ENCODE measurements at regions not wholly inside any gene's neighbourhood (a gene's known extent, or its start where the extent isn't known, plus 50 kb on each side); places are given as distances from the start of the nearest gene placed in this dataset.

GRCh38 chr6:134738211-134738885 is 211.6 kb downstream of the ALDH8A1 start:
- no peak for DNase-seq

- no peak for DNase-seq
Observed at GRCh38 chr6:134735461-134735860, 214.4 kb downstream of the ALDH8A1 start.

GRCh38 chr6:134734312-134734869 is 215.5 kb downstream of the ALDH8A1 start:
- no peak for DNase-seq

- no peak for DNase-seq
Observed at GRCh38 chr6:134733801-134734200, 216.1 kb downstream of the ALDH8A1 start.

GRCh38 chr6:134732763-134733162 is 217.1 kb downstream of the ALDH8A1 start:
- DNase-seq = no peak

GRCh38 chr6:134731615-134732014 is 218.3 kb downstream of the ALDH8A1 start:
- DNase-seq = no peak

GRCh38 chr6:134730013-134730412 is 219.9 kb downstream of the ALDH8A1 start:
- DNase-seq = no peak

GRCh38 chr6:134729561-134729960 is 220.3 kb downstream of the ALDH8A1 start:
- no peak for DNase-seq

GRCh38 chr6:134727081-134727480 is 222.8 kb downstream of the ALDH8A1 start:
- no peak for DNase-seq

GRCh38 chr6:134725590-134725989 is 224.3 kb downstream of the ALDH8A1 start:
- DNase-seq = no peak

- no peak for DNase-seq
Observed at GRCh38 chr6:134724771-134725340, 225.0 kb downstream of the ALDH8A1 start.

- no peak for DNase-seq
Observed at GRCh38 chr6:134723081-134723871, 226.6 kb downstream of the ALDH8A1 start.

- no peak for DNase-seq
Observed at GRCh38 chr6:134722200-134722870, 227.6 kb downstream of the ALDH8A1 start.

GRCh38 chr6:134721060-134721405 is 228.9 kb downstream of the ALDH8A1 start:
- no peak for DNase-seq

- no peak for DNase-seq
Observed at GRCh38 chr6:134720353-134721059, 229.4 kb downstream of the ALDH8A1 start.

GRCh38 chr6:134719911-134720310 is 230.0 kb downstream of the ALDH8A1 start:
- no peak for DNase-seq

- no peak for DNase-seq
Observed at GRCh38 chr6:134719286-134719685, 230.6 kb downstream of the ALDH8A1 start.

GRCh38 chr6:134714679-134715078 is 235.2 kb downstream of the ALDH8A1 start:
- no peak for DNase-seq

GRCh38 chr6:134714113-134714512 is 235.8 kb downstream of the ALDH8A1 start:
- DNase-seq = no peak

- DNase-seq = no peak
Observed at GRCh38 chr6:134712311-134712710, 237.6 kb downstream of the ALDH8A1 start.

GRCh38 chr6:134708079-134708478 is 241.8 kb downstream of the ALDH8A1 start:
- DNase-seq = no peak

- DNase-seq = no peak
Observed at GRCh38 chr6:134707342-134708031, 242.4 kb downstream of the ALDH8A1 start.
